Endothelial cell of umbilical vein (primary cell): ENCODE measurements at regions not wholly inside any gene's neighbourhood (a gene's known extent, or its start where the extent isn't known, plus 50 kb on each side); places are given as distances from the start of the nearest gene placed in this dataset.
"Not testable (repeated sequence)": the region's sequence is repeated elsewhere in the genome, so short reads cannot be mapped to it uniquely, and the experiment has no call there.

Source experiments
- BruUV-seq: library from RNA; stranded (reverse); fragments of 400-500 nt; replicated peaks from 2 replicates; lab custom pipeline; 2021; lab: Mats Ljungman, UMichigan
- CTCF ChIA-PET: fragments of 300-600, 350-600 bp; sonication (Branson Sonifier 250); formaldehyde crosslinking; loops from one replicate; lab custom pipeline; 2021; ENCODE audit warnings: antibody characterized with exemption, inconsistent platforms; lab: Charles Lee
- POLR2A ChIA-PET: fragments of 300-600, 350-600 bp; sonication (Branson Sonifier 250); formaldehyde crosslinking; loops from one replicate; lab custom pipeline; 2021; ENCODE audit warnings: antibody characterized with exemption, inconsistent platforms; lab: Charles Lee
- DNase-seq: peaks from one replicate; pipeline ENCODE4 v3.0.0-alpha.2; 2011; ENCODE audit warnings: low read depth, low spot score
- FAIRE-seq: peaks from 2 replicates; lab custom pipeline; 2011; peaks lifted over from hg19 to GRCh38; lab: Jason Lieb, UNC
- H2AFZ ChIP-seq: 2 replicates; pipeline ENCODE4 v1.6.0; 2012; ENCODE audit warnings: low read depth, low read length, control low read depth, inconsistent platforms
- H3K27ac ChIP-seq: 2 replicates; pipeline ENCODE4 v1.5.1; 2011; ENCODE audit warnings: low read depth, mild to moderate bottlenecking, control low read depth, low read length, moderate library complexity; ENCODE audit not compliant: insufficient read depth
- H3K27me3 ChIP-seq, 2 experiments: 2 replicates each; pipeline versions ENCODE4 v1.6.0 to v1.6.1; 2011; ENCODE audit warnings: low read length in 2 of 2, mixed read lengths in 1 of 2; ENCODE audit not compliant: control insufficient read depth in 2 of 2, insufficient read depth in 2 of 2
- H3K36me3 ChIP-seq, 2 experiments: 2 replicates in 1 of 2; 3 replicates in 1 of 2; pipeline ENCODE4 v1.5.1; 2011; ENCODE audit warnings: low read length in 2 of 2, mild to moderate bottlenecking in 1 of 2, moderate library complexity in 1 of 2; ENCODE audit not compliant: control insufficient read depth in 2 of 2, insufficient read depth in 2 of 2; ENCODE audit errors: extremely low read depth in 1 of 2
- H3K4me1 ChIP-seq: 3 replicates; pipeline ENCODE4 v1.5.1; 2011; ENCODE audit warnings: mild to moderate bottlenecking, low read length; ENCODE audit not compliant: control insufficient read depth, insufficient read depth; ENCODE audit errors: extremely low read depth
- H3K4me2 ChIP-seq: 2 replicates; pipeline ENCODE4 v1.6.1; 2011; ENCODE audit warnings: low read length, control low read depth, mixed read lengths; ENCODE audit not compliant: insufficient read depth
- H3K4me3 ChIP-seq, 3 experiments: fragments of 200-600 bp in 1 of 3; sonication (generic), shearing (Covaris generic) in 1 of 3; replicated peaks in 1 of 3; 2 replicates each; pipeline ENCODE4 v1.5.1; 2011 to 2016; ENCODE audit warnings: control low read depth in 3 of 3, low read length in 3 of 3, mild to moderate bottlenecking in 2 of 3, inconsistent platforms in 1 of 3, low read depth in 1 of 3, moderate library complexity in 1 of 3; ENCODE audit not compliant: insufficient read depth in 1 of 3
- H3K79me2 ChIP-seq: 2 replicates; pipeline ENCODE4 v1.6.0; 2012; ENCODE audit warnings: low read length, inconsistent platforms; ENCODE audit not compliant: control insufficient read depth, insufficient read depth
- H3K9ac ChIP-seq: replicated peaks from 2 replicates; pipeline ENCODE3; 2011; ENCODE audit warnings: low read length, control low read depth; ENCODE audit not compliant: insufficient read depth; ENCODE audit errors: extremely low read depth
- H3K9me1 ChIP-seq: replicated peaks from 3 replicates; pipeline ENCODE4 v1.6.0; 2011; ENCODE audit warnings: mild to moderate bottlenecking, low read length; ENCODE audit not compliant: control insufficient read depth, insufficient read depth; ENCODE audit errors: extremely low read depth
- H3K9me3 ChIP-seq: replicated peaks from 2 replicates; pipeline ENCODE4 v1.5.1; 2012; ENCODE audit warnings: low read length, inconsistent platforms; ENCODE audit not compliant: control insufficient read depth, insufficient read depth
- H4K20me1 ChIP-seq: replicated peaks from 2 replicates; pipeline ENCODE3; 2011; ENCODE audit warnings: mild to moderate bottlenecking, low read length; ENCODE audit not compliant: control insufficient read depth, insufficient read depth; ENCODE audit errors: extremely low read depth
- EZH2 ChIP-seq: IDR thresholded peaks from 2 replicates; pipeline ENCODE4 v1.6.1; 2012; ENCODE audit warnings: borderline replicate concordance, low read depth, mild to moderate bottlenecking, moderate library complexity, low read length, inconsistent platforms; ENCODE audit not compliant: severe bottlenecking
- FOS ChIP-seq: IDR thresholded peaks from 2 replicates; pipeline ENCODE4 v1.6.1; 2011; ENCODE audit warnings: mild to moderate bottlenecking, low read length, moderate library complexity, borderline replicate concordance; ENCODE audit not compliant: insufficient read depth
- GATA2 ChIP-seq: IDR thresholded peaks from 2 replicates; pipeline ENCODE4 v1.7.0; 2011; ENCODE audit warnings: low read depth, mild to moderate bottlenecking, moderate library complexity, mixed read lengths, low read length; ENCODE audit not compliant: insufficient read length, insufficient read depth
- JUN ChIP-seq: IDR thresholded peaks from 2 replicates; pipeline ENCODE4 v1.6.1; 2011; ENCODE audit warnings: borderline replicate concordance, low read depth; ENCODE audit not compliant: insufficient read length, insufficient read depth
- MYC ChIP-seq: IDR thresholded peaks from one replicate; pipeline ENCODE4 v1.6.1; 2011; ENCODE audit warnings: mild to moderate bottlenecking, low read depth, low read length
- POLR2A ChIP-seq: IDR thresholded peaks from 2 replicates; pipeline ENCODE4 v1.6.1; 2012; ENCODE audit warnings: low read depth, mild to moderate bottlenecking, control low read depth, low read length
- POLR2AphosphoS5 ChIP-seq: IDR thresholded peaks from 2 replicates; pipeline ENCODE4 v1.6.1; 2012; ENCODE audit warnings: low read depth, mild to moderate bottlenecking, control low read depth, low read length, moderate library complexity; ENCODE audit not compliant: insufficient read depth
- dilution Hi-C: fragments of 300-500 bp; cut with MboI; formaldehyde crosslinking; loops from one replicate; pipeline ENCODE4 v1.15.0; 2019; ENCODE audit warnings: low sequenced_read_pairs; ENCODE audit not compliant: extremely low pct_ligation_motif_present
- intact Hi-C: fragments of 100-400 bp; cut with micrococcal nuclease; formaldehyde crosslinking; loops from one replicate; pipeline ENCODE4 v1.10.0; 2022
- TF ChIP-seq, protein P1 (sequence below): IDR thresholded peaks from 2 replicates; pipeline ENCODE4 v1.6.1; 2011; ENCODE audit not compliant: insufficient read depth, insufficient read length
- TF ChIP-seq, protein P2 (sequence below), 2 donors: IDR thresholded peaks; 1 replicate in 1 of 2; 2 replicates in 1 of 2; pipeline ENCODE4 v1.5.1; 2011; ENCODE audit warnings: low read length in 2 of 2, mild to moderate bottlenecking in 2 of 2, moderate library complexity in 2 of 2, control low read depth in 1 of 2, inconsistent platforms in 1 of 2, low read depth in 1 of 2; ENCODE audit not compliant: insufficient read depth in 1 of 2; ENCODE audit errors: extremely low read depth in 1 of 2

GRCh38 chr7:46600340-46600739 is 679.3 kb upstream of the IGFBP3 start:
- H2AFZ ChIP-seq, result no peak overlapping the region
- no peak for DNase-seq
- no peaks in the 10 kb centered on the region for H4K20me1 ChIP-seq
- no peaks in the 10 kb centered on the region for H3K9me1 ChIP-seq
- no peak overlapping the region for H3K4me2 ChIP-seq
- H3K9ac ChIP-seq, result no peak overlapping the region
- dilution Hi-C loops, result no loop called here
- peaks cover 8% of the 10 kb centered on the region for H3K4me1 ChIP-seq
- BruUV-seq, result no TSS peak
- H3K9me3 ChIP-seq, result no peaks in the 10 kb centered on the region
- H3K36me3 ChIP-seq, result no peaks in the 10 kb centered on the region
- H3K27me3 ChIP-seq, result no peaks in the 10 kb centered on the region
- intact Hi-C loops, result no loop called here
- POLR2A ChIA-PET, result no interaction called here
- no peak overlapping the region for H3K4me3 ChIP-seq
- FAIRE-seq, result no peak
- CTCF ChIA-PET, result interaction anchor here (1.2 kb wide), 1 partner anchor 501 kb away, joined by 4 read pairs; no protein-coding TSS in a partner anchor
- no peak overlapping the region for H3K27ac ChIP-seq
- TF ChIP-seq FOS (no peak), POLR2AphosphoS5 (no peak), JUN (no peak), MYC (no peak), POLR2A (no peak), GATA2 (no peak), EZH2 (no peak)
- TF ChIP-seq, protein P1, sequence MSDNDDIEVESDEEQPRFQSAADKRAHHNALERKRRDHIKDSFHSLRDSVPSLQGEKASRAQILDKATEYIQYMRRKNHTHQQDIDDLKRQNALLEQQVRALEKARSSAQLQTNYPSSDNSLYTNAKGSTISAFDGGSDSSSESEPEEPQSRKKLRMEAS, result no peak
- TF ChIP-seq, protein P2, sequence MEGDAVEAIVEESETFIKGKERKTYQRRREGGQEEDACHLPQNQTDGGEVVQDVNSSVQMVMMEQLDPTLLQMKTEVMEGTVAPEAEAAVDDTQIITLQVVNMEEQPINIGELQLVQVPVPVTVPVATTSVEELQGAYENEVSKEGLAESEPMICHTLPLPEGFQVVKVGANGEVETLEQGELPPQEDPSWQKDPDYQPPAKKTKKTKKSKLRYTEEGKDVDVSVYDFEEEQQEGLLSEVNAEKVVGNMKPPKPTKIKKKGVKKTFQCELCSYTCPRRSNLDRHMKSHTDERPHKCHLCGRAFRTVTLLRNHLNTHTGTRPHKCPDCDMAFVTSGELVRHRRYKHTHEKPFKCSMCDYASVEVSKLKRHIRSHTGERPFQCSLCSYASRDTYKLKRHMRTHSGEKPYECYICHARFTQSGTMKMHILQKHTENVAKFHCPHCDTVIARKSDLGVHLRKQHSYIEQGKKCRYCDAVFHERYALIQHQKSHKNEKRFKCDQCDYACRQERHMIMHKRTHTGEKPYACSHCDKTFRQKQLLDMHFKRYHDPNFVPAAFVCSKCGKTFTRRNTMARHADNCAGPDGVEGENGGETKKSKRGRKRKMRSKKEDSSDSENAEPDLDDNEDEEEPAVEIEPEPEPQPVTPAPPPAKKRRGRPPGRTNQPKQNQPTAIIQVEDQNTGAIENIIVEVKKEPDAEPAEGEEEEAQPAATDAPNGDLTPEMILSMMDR (IDR thresholded peaks at IDR 0.05; ENCODE audit: extremely low read depth in 1 of 2, insufficient read depth in 1 of 2, low read depth in 1 of 2, low read length in 2 of 2), result no peak
- H3K79me2 ChIP-seq, result no peaks in the 10 kb centered on the region

- H3K79me2 ChIP-seq, H3K9me3 ChIP-seq, DNase-seq, dilution Hi-C loops, H3K4me1 ChIP-seq, H3K36me3 ChIP-seq, FAIRE-seq, H3K4me2 ChIP-seq, H3K4me3 ChIP-seq, CTCF ChIA-PET, intact Hi-C loops, BruUV-seq, POLR2A ChIA-PET, H3K9me1 ChIP-seq, H2AFZ ChIP-seq, H4K20me1 ChIP-seq, H3K27ac ChIP-seq, H3K9ac ChIP-seq, H3K27me3 ChIP-seq: not testable (repeated sequence)
Observed at GRCh38 chr7:46594831-46595230, 673.8 kb upstream of the IGFBP3 start.
